Progenitor cell of endocrine pancreas (in vitro differentiated cells): ENCODE measurements at regions not wholly inside any gene's neighbourhood (a gene's known extent, or its start where the extent isn't known, plus 50 kb on each side); places are given as distances from the start of the nearest gene placed in this dataset.

ENCODE experiments used
- DNase-seq: peaks from one replicate; pipeline ENCODE4 v3.0.0; 2021; ENCODE audit warnings: low spot score; ENCODE audit not compliant: unreplicated experiment
- H3K27ac Mint-ChIP-seq: 2 replicates; pipeline ENCODE4 v1.8.0; 2021; ENCODE audit warnings: mild to moderate bottlenecking, moderate library complexity, mixed read lengths
- H3K27me3 Mint-ChIP-seq: 2 replicates; pipeline ENCODE4 v1.8.0; 2021; ENCODE audit warnings: mixed read lengths
- H3K36me3 Mint-ChIP-seq: 2 replicates; pipeline ENCODE4 v1.8.0; 2022; ENCODE audit warnings: mixed read lengths; ENCODE audit not compliant: insufficient read depth
- H3K4me1 Mint-ChIP-seq: 2 replicates; pipeline ENCODE4 v1.8.0; 2021; ENCODE audit warnings: low read depth, mixed read lengths
- H3K4me3 Mint-ChIP-seq: 2 replicates; pipeline ENCODE4 v1.8.0; 2021; ENCODE audit warnings: low read depth, mild to moderate bottlenecking, moderate library complexity, mixed read lengths
- H3K9me3 Mint-ChIP-seq: 2 replicates; pipeline ENCODE4 v1.8.0; 2021; ENCODE audit warnings: low read depth, mixed read lengths
- TF ChIP-seq, protein P1 (sequence below): fragments of 200-600 bp; sonication (generic); IDR thresholded peaks from one replicate; pipeline ENCODE4 v1.5.0; 2021; ENCODE audit warnings: antibody characterized with exemption, mild to moderate bottlenecking; ENCODE audit not compliant: unreplicated experiment

- Mint-ChIP-seq H3K4me1 (no peaks in the 10 kb centered on the region), H3K27ac (no peak overlapping the region), H3K36me3 (no peaks in the 10 kb centered on the region), H3K4me3 (no peak overlapping the region), H3K9me3 (no peaks in the 10 kb centered on the region), H3K27me3 (no peaks in the 10 kb centered on the region)
- TF ChIP-seq, protein P1, sequence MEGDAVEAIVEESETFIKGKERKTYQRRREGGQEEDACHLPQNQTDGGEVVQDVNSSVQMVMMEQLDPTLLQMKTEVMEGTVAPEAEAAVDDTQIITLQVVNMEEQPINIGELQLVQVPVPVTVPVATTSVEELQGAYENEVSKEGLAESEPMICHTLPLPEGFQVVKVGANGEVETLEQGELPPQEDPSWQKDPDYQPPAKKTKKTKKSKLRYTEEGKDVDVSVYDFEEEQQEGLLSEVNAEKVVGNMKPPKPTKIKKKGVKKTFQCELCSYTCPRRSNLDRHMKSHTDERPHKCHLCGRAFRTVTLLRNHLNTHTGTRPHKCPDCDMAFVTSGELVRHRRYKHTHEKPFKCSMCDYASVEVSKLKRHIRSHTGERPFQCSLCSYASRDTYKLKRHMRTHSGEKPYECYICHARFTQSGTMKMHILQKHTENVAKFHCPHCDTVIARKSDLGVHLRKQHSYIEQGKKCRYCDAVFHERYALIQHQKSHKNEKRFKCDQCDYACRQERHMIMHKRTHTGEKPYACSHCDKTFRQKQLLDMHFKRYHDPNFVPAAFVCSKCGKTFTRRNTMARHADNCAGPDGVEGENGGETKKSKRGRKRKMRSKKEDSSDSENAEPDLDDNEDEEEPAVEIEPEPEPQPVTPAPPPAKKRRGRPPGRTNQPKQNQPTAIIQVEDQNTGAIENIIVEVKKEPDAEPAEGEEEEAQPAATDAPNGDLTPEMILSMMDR: no peak
- no peak for DNase-seq
Measured at GRCh38 chr11:101334581-101334980, 205.0 kb upstream of the PGR start.

GRCh38 chr11:101331411-101331810 is 201.8 kb upstream of the PGR start:
- no peaks in the 10 kb centered on the region for H3K9me3 Mint-ChIP-seq
- no peaks in the 10 kb centered on the region for H3K4me1 Mint-ChIP-seq
- no peak overlapping the region for H3K4me3 Mint-ChIP-seq
- no peak for DNase-seq
- H3K27me3 Mint-ChIP-seq: no peaks in the 10 kb centered on the region
- TF ChIP-seq, protein P1: no peak
- no peaks in the 10 kb centered on the region for H3K36me3 Mint-ChIP-seq
- no peak overlapping the region for H3K27ac Mint-ChIP-seq

DNA sequence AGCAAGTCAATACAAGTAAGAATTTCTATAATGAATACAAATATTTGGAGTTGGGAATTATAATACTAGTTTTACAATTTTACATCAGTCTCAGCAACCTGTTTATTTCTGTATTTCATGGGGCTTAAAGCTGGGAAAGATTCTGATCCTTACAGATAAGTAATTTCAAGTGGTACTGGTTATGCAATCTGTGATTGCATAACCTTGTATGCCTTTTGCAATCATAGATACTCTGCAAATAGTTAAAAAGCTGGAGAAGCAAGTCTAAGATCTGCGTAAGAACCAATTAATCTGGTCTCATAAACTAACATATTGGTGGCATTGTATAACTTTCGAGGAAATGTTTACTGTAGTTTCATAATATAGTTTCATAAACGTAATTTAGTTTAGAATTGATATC is 198.3 kb upstream of the PGR start:
- TF ChIP-seq, protein P1: no peak
- Mint-ChIP-seq H3K9me3 (no peaks in the 10 kb centered on the region), H3K36me3 (no peaks in the 10 kb centered on the region), H3K4me3 (no peak overlapping the region), H3K27me3 (no peaks in the 10 kb centered on the region), H3K4me1 (no peaks in the 10 kb centered on the region), H3K27ac (no peak overlapping the region)
- no peak for DNase-seq

- Mint-ChIP-seq H3K4me1 (no peaks in the 10 kb centered on the region), H3K27me3 (no peaks in the 10 kb centered on the region), H3K4me3 (no peak overlapping the region), H3K27ac (no peak overlapping the region), H3K9me3 (no peaks in the 10 kb centered on the region), H3K36me3 (no peaks in the 10 kb centered on the region)
- TF ChIP-seq, protein P1: no peak
- no peak for DNase-seq
Measured at GRCh38 chr11:101326141-101326540, 196.5 kb upstream of the PGR start.

- H3K36me3 Mint-ChIP-seq: no peaks in the 10 kb centered on the region
- no peak overlapping the region for H3K27ac Mint-ChIP-seq
- no peak for DNase-seq
- H3K4me1 Mint-ChIP-seq: no peaks in the 10 kb centered on the region
- TF ChIP-seq, protein P1: no peak
- no peaks in the 10 kb centered on the region for H3K9me3 Mint-ChIP-seq
- H3K27me3 Mint-ChIP-seq: no peaks in the 10 kb centered on the region
- H3K4me3 Mint-ChIP-seq: no peak overlapping the region
Measured at GRCh38 chr11:101323997-101324396, 194.4 kb upstream of the PGR start.
